ENCODE measurements at regions not wholly inside any gene's neighbourhood (a gene's known extent, or its start where the extent isn't known, plus 50 kb on each side); places are given as distances from the start of the nearest gene placed in this dataset.

- no peak for DNase-seq (ENCODE audit: insufficient read length, low spot score)
- peak; percentile 97 for FAIRE-seq
- peak; percentile 92 for TF ChIP-seq CTCF (IDR thresholded peaks at IDR 0.05; ENCODE audit: insufficient read depth, missing control alignments)
These were observed 266.5 kb downstream of the HRH4 start for GRCh38 chr18:24726727-24727492.

GRCh38 chr18:24727685-24728084 is 267.2 kb downstream of the HRH4 start:
- no peak for TF ChIP-seq CTCF (IDR thresholded peaks at IDR 0.05; ENCODE audit: insufficient read depth, missing control alignments)
- FAIRE-seq (no peak), DNase-seq (ENCODE audit: insufficient read length, low spot score) (no peak)

GRCh38 chr18:24731158-24731557 is 270.7 kb downstream of the HRH4 start:
- no peak for DNase-seq (ENCODE audit: insufficient read length, low spot score)
- no peak for TF ChIP-seq CTCF (IDR thresholded peaks at IDR 0.05; ENCODE audit: insufficient read depth, missing control alignments)
- FAIRE-seq = no peak

GRCh38 chr18:24731981-24732380 is 271.5 kb downstream of the HRH4 start:
- DNase-seq (ENCODE audit: insufficient read length, low spot score) (no peak), FAIRE-seq (no peak)
- TF ChIP-seq CTCF (IDR thresholded peaks at IDR 0.05; ENCODE audit: insufficient read depth, missing control alignments) = no peak

GRCh38 chr18:24734058-24734457 is 273.6 kb downstream of the HRH4 start:
- DNase-seq (ENCODE audit: insufficient read length, low spot score) = no peak
- no peak for FAIRE-seq
- peak; percentile 19 for TF ChIP-seq CTCF (IDR thresholded peaks at IDR 0.05; ENCODE audit: insufficient read depth, missing control alignments)

GRCh38 chr18:24735624-24736231 is 275.3 kb downstream of the HRH4 start:
- DNase-seq (ENCODE audit: insufficient read length, low spot score) = no peak
- FAIRE-seq = peak; percentile 91
- no peak for TF ChIP-seq CTCF (IDR thresholded peaks at IDR 0.05; ENCODE audit: insufficient read depth, missing control alignments)

All from D721Med (cell line).